ENCODE measurements at regions not wholly inside any gene's neighbourhood (a gene's known extent, or its start where the extent isn't known, plus 50 kb on each side); places are given as distances from the start of the nearest gene placed in this dataset.

- DNase-seq = no peak
Measured at GRCh38 chr4:12293906-12294525, 865.3 kb upstream of the HS3ST1 start.

GRCh38 chr4:12286351-12286750, 857.7 kb upstream of the HS3ST1 start:
- DNase-seq = no peak

GRCh38 chr4:12270546-12270945, 841.9 kb upstream of the HS3ST1 start:
- no peak for DNase-seq

DNA sequence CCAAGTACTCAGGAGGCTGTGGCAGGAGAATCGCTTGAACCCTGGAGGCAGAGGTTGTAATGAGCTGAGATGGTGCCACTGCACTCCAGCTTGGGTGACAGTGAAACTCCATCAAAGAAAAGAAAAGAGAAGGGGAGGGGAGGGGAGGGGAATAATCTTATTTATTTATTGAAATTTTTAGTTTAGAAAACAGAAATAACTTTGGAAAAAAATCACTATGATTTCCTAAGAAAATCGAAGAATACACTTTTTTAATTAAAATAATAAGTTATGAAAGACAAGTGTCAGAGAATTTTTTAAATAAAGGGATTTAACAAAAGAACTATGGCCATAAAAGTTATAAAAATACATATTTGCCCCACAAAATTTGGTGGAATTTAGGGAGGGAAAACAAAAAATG, 836.9 kb upstream of the HS3ST1 start:
- DNase-seq = no peak

GRCh38 chr4:12260453-12260852, 831.8 kb upstream of the HS3ST1 start:
- no peak for DNase-seq

GRCh38 chr4:12244973-12245372, 816.3 kb upstream of the HS3ST1 start:
- DNase-seq = no peak

DNA sequence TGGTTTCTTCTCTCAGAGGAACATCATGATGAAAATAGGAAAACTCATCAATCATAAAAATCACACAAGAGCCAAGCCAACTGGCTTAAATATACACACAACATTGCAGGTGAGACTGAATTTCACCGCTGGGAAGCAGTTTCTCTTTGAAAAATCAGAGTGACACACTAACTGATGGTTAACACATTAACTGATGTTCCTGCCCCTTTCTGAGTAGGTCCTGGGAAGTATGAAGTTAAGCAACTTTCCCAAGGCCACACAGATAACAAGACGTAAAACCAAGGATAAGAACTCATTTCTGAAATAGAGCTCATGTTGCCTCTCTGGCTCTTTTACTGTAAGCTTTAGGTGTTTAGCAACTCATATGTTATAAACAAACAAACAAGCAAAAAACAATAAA, 813.7 kb upstream of the HS3ST1 start:
- no peak for DNase-seq

- no peak for DNase-seq
Measured at GRCh38 chr4:12239897-12240636, 811.4 kb upstream of the HS3ST1 start.

DNA sequence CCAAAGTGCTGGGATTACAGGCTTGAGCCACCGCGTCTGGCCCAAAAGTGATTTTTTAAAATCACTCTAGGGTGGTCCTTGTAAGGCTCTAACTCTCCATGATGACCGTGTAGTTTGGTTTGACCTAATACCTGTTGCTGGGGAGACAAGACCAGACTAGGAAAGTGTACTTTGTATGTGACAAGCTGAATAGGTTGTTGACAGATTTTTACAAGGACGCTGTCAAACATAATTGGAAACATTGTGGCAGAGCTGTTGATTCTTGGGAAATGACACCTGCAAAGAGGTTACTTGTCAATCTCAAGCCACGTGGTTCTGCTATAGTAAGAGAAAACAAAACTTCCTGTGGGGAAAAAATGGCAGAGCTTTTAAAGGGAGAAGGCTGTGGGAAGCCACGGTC, 802.4 kb upstream of the HS3ST1 start:
- DNase-seq = no peak

- no peak for DNase-seq
Measured at GRCh38 chr4:12221031-12221430, 792.3 kb upstream of the HS3ST1 start.

DNA sequence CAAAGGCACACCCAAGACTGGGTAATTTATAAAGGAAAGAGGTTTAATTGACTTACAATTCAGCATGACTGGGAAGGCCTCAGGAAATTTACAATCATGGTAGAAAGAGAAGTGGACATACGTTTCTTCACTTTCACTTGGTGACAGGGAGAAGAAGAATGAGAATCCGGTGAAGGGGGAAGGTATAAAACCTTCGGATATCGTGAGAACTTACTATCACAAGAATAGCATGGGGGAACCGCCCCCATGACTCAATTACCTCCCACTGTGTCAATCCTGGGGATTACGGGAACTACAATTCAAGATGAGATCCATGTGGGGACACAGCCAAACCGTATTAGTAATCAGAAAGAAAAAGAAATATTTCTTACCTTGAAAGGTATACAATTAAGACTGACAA, 782.9 kb upstream of the HS3ST1 start:
- no peak for DNase-seq

DNA sequence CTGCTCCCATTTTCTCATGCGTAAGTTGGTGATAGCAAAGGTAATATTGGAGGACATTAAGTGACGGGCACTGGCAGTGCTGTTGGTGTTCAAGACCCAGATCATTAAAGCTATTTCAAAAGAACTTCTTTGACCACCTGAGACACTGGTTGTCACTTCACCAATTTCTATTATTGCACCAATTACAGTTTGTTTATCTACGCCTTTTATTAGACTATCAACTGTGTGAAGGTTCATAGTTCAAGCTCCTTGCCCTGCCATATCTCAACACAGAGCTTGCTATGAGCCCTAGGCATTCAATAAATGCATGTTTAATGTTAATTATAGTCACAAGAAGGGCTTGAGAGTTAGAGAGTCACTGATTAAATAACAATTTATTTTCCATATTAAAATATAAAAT, 778.7 kb upstream of the HS3ST1 start:
- no peak for DNase-seq

GRCh38 chr4:12206091-12206490, 777.4 kb upstream of the HS3ST1 start:
- DNase-seq = no peak

DNA sequence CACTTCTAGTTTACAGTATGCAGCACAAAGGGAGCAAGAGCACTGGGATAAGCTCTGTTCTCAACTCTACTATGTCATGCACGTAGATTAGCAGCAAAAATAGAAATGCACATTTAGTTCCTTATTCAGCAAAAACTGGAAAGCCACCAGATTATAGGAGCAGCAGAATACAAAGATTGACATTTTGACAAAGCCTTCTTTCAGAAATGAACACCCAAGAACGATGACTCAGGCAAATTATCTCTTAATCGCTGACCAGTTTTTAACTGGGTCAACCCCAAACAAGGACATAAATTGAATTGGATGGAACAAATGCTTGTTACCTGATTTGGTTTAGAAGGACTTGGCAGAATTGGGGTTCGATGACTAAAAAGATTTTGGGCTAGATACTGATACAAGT, 775.3 kb upstream of the HS3ST1 start:
- DNase-seq = no peak

GRCh38 chr4:12200226-12200625, 771.5 kb upstream of the HS3ST1 start:
- no peak for DNase-seq

DNA sequence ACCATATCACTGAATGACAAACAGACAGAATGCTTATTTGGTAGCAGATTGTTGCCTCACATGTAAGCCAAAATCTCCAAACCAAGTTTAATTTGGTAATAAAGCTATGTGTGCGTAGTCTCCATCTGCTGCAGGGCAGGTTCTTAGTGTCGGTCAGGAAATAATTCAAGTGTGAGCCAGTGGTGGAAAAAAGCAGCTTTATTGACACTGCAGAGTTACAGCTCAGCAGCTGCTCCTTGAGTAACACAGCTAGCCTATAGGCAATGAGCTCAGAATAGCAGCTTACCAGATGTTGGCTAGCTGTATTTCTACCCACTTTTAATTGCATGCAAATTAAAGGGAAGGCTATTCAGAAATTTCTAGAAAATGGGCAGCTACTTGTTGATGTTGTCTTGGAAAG, 757.8 kb upstream of the HS3ST1 start:
- no peak for DNase-seq

GRCh38 chr4:12178614-12179610, 750.2 kb upstream of the HS3ST1 start:
- no peak for DNase-seq

GRCh38 chr4:12177416-12177815, 748.7 kb upstream of the HS3ST1 start:
- no peak for DNase-seq

GRCh38 chr4:12173496-12173895, 744.8 kb upstream of the HS3ST1 start:
- DNase-seq = no peak

GRCh38 chr4:12172198-12172973, 743.7 kb upstream of the HS3ST1 start:
- no peak for DNase-seq

GRCh38 chr4:12170308-12170707, 741.6 kb upstream of the HS3ST1 start:
- no peak for DNase-seq

DNA sequence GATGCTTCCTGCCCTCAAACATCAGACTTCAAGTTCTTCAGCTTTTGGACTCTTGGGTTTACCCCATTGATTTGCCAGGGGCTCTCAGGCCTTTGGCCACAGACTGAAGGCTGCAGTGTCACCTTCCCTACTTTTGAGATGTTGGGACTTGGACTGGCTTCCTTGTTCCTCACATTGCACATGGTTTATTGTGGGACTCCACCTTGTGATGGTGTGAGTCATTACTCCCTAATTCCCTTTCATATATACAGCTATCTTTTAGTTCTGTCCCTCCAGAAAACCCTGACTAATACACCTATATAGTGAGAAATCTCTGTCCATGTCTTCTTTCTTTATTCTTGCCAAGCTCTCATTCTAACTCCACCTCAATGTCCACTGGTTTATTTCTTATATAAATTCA, 736.9 kb upstream of the HS3ST1 start:
- no peak for DNase-seq

- DNase-seq = no peak
Measured at GRCh38 chr4:12146339-12146738, 717.6 kb upstream of the HS3ST1 start.

Measured in fibroblast of skin of abdomen (primary cell).